ENCODE measurements at regions not wholly inside any gene's neighbourhood (a gene's known extent, or its start where the extent isn't known, plus 50 kb on each side); places are given as distances from the start of the nearest gene placed in this dataset.
"Not testable (repeated sequence)": the region's sequence is repeated elsewhere in the genome, so short reads cannot be mapped to it uniquely, and the experiment has no call there.

GRCh38 chr2:221752781-221753180 is 180.7 kb upstream of the EPHA4 start:
- DNase-seq, result no peak

GRCh38 chr2:221750316-221750715 is 178.2 kb upstream of the EPHA4 start:
- no peak for DNase-seq

- no peak for DNase-seq
These were observed 175.3 kb upstream of the EPHA4 start for GRCh38 chr2:221747289-221747972.

- no peak for DNase-seq
These were observed 169.6 kb upstream of the EPHA4 start for GRCh38 chr2:221741496-221742211.

GRCh38 chr2:221731432-221732145 is 159.5 kb upstream of the EPHA4 start:
- DNase-seq, result no peak

- no peak for DNase-seq
These were observed 154.9 kb upstream of the EPHA4 start for GRCh38 chr2:221726894-221727513.

GRCh38 chr2:221724631-221725203 is 152.6 kb upstream of the EPHA4 start:
- no peak for DNase-seq

- not testable (repeated sequence) for DNase-seq
These were observed 152.0 kb upstream of the EPHA4 start for GRCh38 chr2:221724117-221724516.

GRCh38 chr2:221716426-221717303 is 144.6 kb upstream of the EPHA4 start:
- DNase-seq, result no peak

- no peak for DNase-seq
These were observed 143.6 kb upstream of the EPHA4 start for GRCh38 chr2:221715523-221716247.

- DNase-seq, result no peak
These were observed 138.6 kb upstream of the EPHA4 start for GRCh38 chr2:221710744-221711143.

- DNase-seq, result no peak
These were observed 136.8 kb upstream of the EPHA4 start for GRCh38 chr2:221708902-221709301.

GRCh38 chr2:221705185-221705877 is 133.2 kb upstream of the EPHA4 start:
- DNase-seq, result no peak

- DNase-seq, result no peak
These were observed 132.3 kb upstream of the EPHA4 start for GRCh38 chr2:221704442-221704841.

GRCh38 chr2:221693365-221693764 is 121.3 kb upstream of the EPHA4 start:
- no peak for DNase-seq

- DNase-seq, result no peak
These were observed 119.5 kb upstream of the EPHA4 start for GRCh38 chr2:221691571-221691970.

- no peak for DNase-seq
These were observed 117.0 kb upstream of the EPHA4 start for GRCh38 chr2:221689140-221689539.

GRCh38 chr2:221680548-221680947 is 108.4 kb upstream of the EPHA4 start:
- DNase-seq, result no peak

- DNase-seq, result no peak
These were observed 105.6 kb upstream of the EPHA4 start for GRCh38 chr2:221677688-221678087.

GRCh38 chr2:221676566-221677172 is 104.6 kb upstream of the EPHA4 start:
- no peak for DNase-seq

Data from NCI-H446 treated with DMSO at 0.1 percent for 48 hours (cell line).